HG03103 (cell line): ENCODE measurements at regions not wholly inside any gene's neighbourhood (a gene's known extent, or its start where the extent isn't known, plus 50 kb on each side); places are given as distances from the start of the nearest gene placed in this dataset.

Experiments used
- ATAC-seq: cut with Tn5 transposase; IDR thresholded peaks from one replicate; pipeline ENCODE4 v1.9.1; 2021; ENCODE audit warnings: low read depth; ENCODE audit not compliant: unreplicated experiment

- ATAC-seq, result no peak
These were observed 151.2 kb upstream of the KCNN2 start for GRCh38 chr5:114210662-114211061.

- ATAC-seq, result no peak
These were observed 140.1 kb upstream of the KCNN2 start for GRCh38 chr5:114221807-114222206.

- ATAC-seq, result peak; percentile 82
These were observed 138.0 kb upstream of the KCNN2 start for GRCh38 chr5:114223866-114224265.

GRCh38 chr5:114237766-114238165 lies 124.1 kb upstream of the KCNN2 start:
- no peak for ATAC-seq

GRCh38 chr5:114238771-114239313 lies 123.0 kb upstream of the KCNN2 start:
- ATAC-seq, result no peak

- no peak for ATAC-seq
These were observed 118.4 kb upstream of the KCNN2 start for GRCh38 chr5:114243281-114243971.

GRCh38 chr5:114243972-114244317 lies 117.9 kb upstream of the KCNN2 start:
- peak; percentile 59 for ATAC-seq

- no peak for ATAC-seq
These were observed 112.0 kb upstream of the KCNN2 start for GRCh38 chr5:114249823-114250222.

GRCh38 chr5:114250536-114250935 lies 111.3 kb upstream of the KCNN2 start:
- no peak for ATAC-seq

- no peak for ATAC-seq
These were observed 109.6 kb upstream of the KCNN2 start for GRCh38 chr5:114252226-114252625.

- no peak for ATAC-seq
These were observed 106.6 kb upstream of the KCNN2 start for GRCh38 chr5:114255260-114255659.

GRCh38 chr5:114261989-114262388 lies 99.9 kb upstream of the KCNN2 start:
- ATAC-seq, result no peak

GRCh38 chr5:114265432-114266060 lies 96.3 kb upstream of the KCNN2 start:
- ATAC-seq, result no peak

- ATAC-seq, result no peak
These were observed 95.5 kb upstream of the KCNN2 start for GRCh38 chr5:114266374-114266773.

GRCh38 chr5:114296191-114296590 lies 65.7 kb upstream of the KCNN2 start:
- no peak for ATAC-seq

- no peak for ATAC-seq
These were observed 64.0 kb upstream of the KCNN2 start for GRCh38 chr5:114297915-114298314.

GRCh38 chr5:114305402-114306207 lies 56.3 kb upstream of the KCNN2 start:
- no peak for ATAC-seq

GRCh38 chr5:114308017-114308416 lies 53.9 kb upstream of the KCNN2 start:
- ATAC-seq, result no peak

- no peak for ATAC-seq
These were observed 53.4 kb upstream of the KCNN2 start for GRCh38 chr5:114308508-114308907.

GRCh38 chr5:114310666-114311065 lies 51.2 kb upstream of the KCNN2 start:
- no peak for ATAC-seq

- no peak for ATAC-seq
These were observed 50.6 kb upstream of the KCNN2 start for GRCh38 chr5:114311281-114311680.
